Medulla oblongata (tissue), 1 donor: ENCODE measurements at regions not wholly inside any gene's neighbourhood (a gene's known extent, or its start where the extent isn't known, plus 50 kb on each side); places are given as distances from the start of the nearest gene placed in this dataset.

Source experiments
- DNase-seq: peaks from one replicate; pipeline ENCODE4 v3.0.0-alpha.2; 2015; ENCODE audit errors: extremely low spot score

- no peak for DNase-seq
Measured at GRCh38 chr7:116310141-116310540, 99.8 kb downstream of the TES start.

GRCh38 chr7:116311259-116311658 lies 100.9 kb downstream of the TES start:
- DNase-seq: no peak

- no peak for DNase-seq
Measured at GRCh38 chr7:116311816-116312471, 101.6 kb downstream of the TES start.

- DNase-seq: no peak
Measured at GRCh38 chr7:116315293-116315692, 105.0 kb downstream of the TES start.

- no peak for DNase-seq
Measured at GRCh38 chr7:116315803-116316202, 105.5 kb downstream of the TES start.

- peak; percentile 93 for DNase-seq
Measured at GRCh38 chr7:116316838-116317628, 106.7 kb downstream of the TES start.

GRCh38 chr7:116317907-116318306 lies 107.6 kb downstream of the TES start:
- no peak for DNase-seq

- DNase-seq: no peak
Measured at GRCh38 chr7:116322541-116322940, 112.2 kb downstream of the TES start.

- DNase-seq: no peak
Measured at GRCh38 chr7:116324582-116324981, 114.2 kb downstream of the TES start.

GRCh38 chr7:116325517-116325916 lies 115.2 kb downstream of the TES start:
- no peak for DNase-seq

- DNase-seq: no peak
Measured at GRCh38 chr7:116327135-116327534, 116.8 kb downstream of the TES start.

GRCh38 chr7:116327752-116328151 lies 117.4 kb downstream of the TES start:
- DNase-seq: no peak

- no peak for DNase-seq
Measured at GRCh38 chr7:116328161-116328560, 117.8 kb downstream of the TES start.

- no peak for DNase-seq
Measured at GRCh38 chr7:116329686-116330503, 119.6 kb downstream of the TES start.

- no peak for DNase-seq
Measured at GRCh38 chr7:116331020-116331419, 120.7 kb downstream of the TES start.

GRCh38 chr7:116332766-116333165 lies 122.4 kb downstream of the TES start:
- no peak for DNase-seq

GRCh38 chr7:116334555-116334954 lies 124.2 kb downstream of the TES start:
- no peak for DNase-seq

GRCh38 chr7:116337018-116337417 lies 126.7 kb downstream of the TES start:
- no peak for DNase-seq

- no peak for DNase-seq
Measured at GRCh38 chr7:116337800-116338199, 127.5 kb downstream of the TES start.

GRCh38 chr7:116339564-116339963 lies 129.2 kb downstream of the TES start:
- no peak for DNase-seq

GRCh38 chr7:116340201-116340847 lies 130.0 kb downstream of the TES start:
- DNase-seq: no peak
